Vagina (tissue), 2 donors: ENCODE measurements at regions not wholly inside any gene's neighbourhood (a gene's known extent, or its start where the extent isn't known, plus 50 kb on each side); places are given as distances from the start of the nearest gene placed in this dataset.

ENCODE experiments used
- POLR2A ChIP-seq, 2 donors: fragments of 450-650 bp; IDR thresholded peaks; one replicate each; pipeline ENCODE4 v1.6.1; 2017; ENCODE audit warnings: antibody characterized with exemption in 2 of 2, mild to moderate bottlenecking in 2 of 2, moderate library complexity in 2 of 2
- POLR2AphosphoS5 ChIP-seq, 2 donors: sonication (generic); formaldehyde crosslinking; IDR thresholded peaks; one replicate each; pipeline ENCODE4 v1.9.0; 2017; ENCODE audit warnings: antibody characterized with exemption in 2 of 2, mild to moderate bottlenecking in 2 of 2, low read depth in 1 of 2; ENCODE audit not compliant: insufficient read depth in 1 of 2
- TF ChIP-seq, protein P1 (sequence below), 3 experiments: fragments of 450-650 bp in 2 of 3; fragments of 200-600 bp in 1 of 3; sonication (generic) in 1 of 3; IDR thresholded peaks; one replicate each; pipeline ENCODE4 v1.5.1; 2017 to 2019; ENCODE audit warnings: antibody characterized with exemption in 3 of 3, mild to moderate bottlenecking in 2 of 3, moderate library complexity in 2 of 3

GRCh38 chr2:100756704-100757103 lies 63.2 kb upstream of the NPAS2 start:
- TF ChIP-seq, protein P1, sequence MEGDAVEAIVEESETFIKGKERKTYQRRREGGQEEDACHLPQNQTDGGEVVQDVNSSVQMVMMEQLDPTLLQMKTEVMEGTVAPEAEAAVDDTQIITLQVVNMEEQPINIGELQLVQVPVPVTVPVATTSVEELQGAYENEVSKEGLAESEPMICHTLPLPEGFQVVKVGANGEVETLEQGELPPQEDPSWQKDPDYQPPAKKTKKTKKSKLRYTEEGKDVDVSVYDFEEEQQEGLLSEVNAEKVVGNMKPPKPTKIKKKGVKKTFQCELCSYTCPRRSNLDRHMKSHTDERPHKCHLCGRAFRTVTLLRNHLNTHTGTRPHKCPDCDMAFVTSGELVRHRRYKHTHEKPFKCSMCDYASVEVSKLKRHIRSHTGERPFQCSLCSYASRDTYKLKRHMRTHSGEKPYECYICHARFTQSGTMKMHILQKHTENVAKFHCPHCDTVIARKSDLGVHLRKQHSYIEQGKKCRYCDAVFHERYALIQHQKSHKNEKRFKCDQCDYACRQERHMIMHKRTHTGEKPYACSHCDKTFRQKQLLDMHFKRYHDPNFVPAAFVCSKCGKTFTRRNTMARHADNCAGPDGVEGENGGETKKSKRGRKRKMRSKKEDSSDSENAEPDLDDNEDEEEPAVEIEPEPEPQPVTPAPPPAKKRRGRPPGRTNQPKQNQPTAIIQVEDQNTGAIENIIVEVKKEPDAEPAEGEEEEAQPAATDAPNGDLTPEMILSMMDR (IDR thresholded peaks at IDR 0.05), result no peak
- TF ChIP-seq POLR2A (IDR thresholded peaks at IDR 0.05), result no peak
- TF ChIP-seq POLR2AphosphoS5 (IDR thresholded peaks at IDR 0.05; ENCODE audit: insufficient read depth in 1 of 2, low read depth in 1 of 2), result no peak
